Esophagus muscularis mucosa (tissue), 4 donors: ENCODE measurements at regions not wholly inside any gene's neighbourhood (a gene's known extent, or its start where the extent isn't known, plus 50 kb on each side); places are given as distances from the start of the nearest gene placed in this dataset.
"Not testable (repeated sequence)": the region's sequence is repeated elsewhere in the genome, so short reads cannot be mapped to it uniquely, and the experiment has no call there.

Experiments used
- DNase-seq: peaks from one replicate; pipeline ENCODE4 v3.0.0-alpha.2; 2017; ENCODE audit errors: extremely low spot score
- H3K27ac ChIP-seq, 4 donors: fragments of 200-600 bp; sonication (generic); replicated peaks in 1 of 4; 1 replicate in 3 of 4; 2 replicates in 1 of 4; pipeline ENCODE4 v1.5.1; 2016 to 2019; ENCODE audit warnings: mild to moderate bottlenecking in 1 of 4
- H3K27me3 ChIP-seq, 4 donors: fragments of 200-600 bp; sonication (generic); one replicate each; pipeline versions ENCODE4 v1.5.1 to v1.6.0; 2016 to 2019
- H3K36me3 ChIP-seq, 4 donors: fragments of 200-600 bp; sonication (generic); one replicate each; pipeline ENCODE4 v1.5.1; 2016 to 2019
- H3K4me1 ChIP-seq, 4 donors: fragments of 200-600 bp; sonication (generic); one replicate each; pipeline ENCODE4 v1.5.1; 2016 to 2019
- H3K4me3 ChIP-seq, 4 donors: fragments of 200-600 bp; sonication (generic); 1 replicate in 2 of 4; 2 replicates in 2 of 4; pipeline ENCODE4 v1.5.1; 2016 to 2019; ENCODE audit warnings: mild to moderate bottlenecking in 4 of 4, moderate library complexity in 1 of 4
- H3K9me3 ChIP-seq, 4 donors: fragments of 200-600 bp; sonication (generic); 1 replicate in 3 of 4; 2 replicates in 1 of 4; pipeline ENCODE4 v1.5.1; 2016 to 2019
- CTCF ChIP-seq, 3 experiments: fragments of 200-600 bp in 2 of 3; fragments of 450-650 bp in 1 of 3; sonication (generic) in 2 of 3; IDR thresholded peaks; one replicate each; pipeline ENCODE4 v1.5.1; 2017 to 2019; ENCODE audit warnings: antibody characterized with exemption in 3 of 3, mild to moderate bottlenecking in 2 of 3, moderate library complexity in 1 of 3
- EP300 ChIP-seq: sonication (generic); formaldehyde crosslinking; IDR thresholded peaks from one replicate; pipeline ENCODE4 v1.6.1; 2017; ENCODE audit warnings: antibody characterized with exemption
- POLR2A ChIP-seq: fragments of 450-650 bp; IDR thresholded peaks from one replicate; pipeline ENCODE4 v1.6.1; 2017; ENCODE audit warnings: antibody characterized with exemption, moderate library complexity, mild to moderate bottlenecking, low read depth
- POLR2AphosphoS5 ChIP-seq, 2 donors: sonication (generic); formaldehyde crosslinking; IDR thresholded peaks; one replicate each; pipeline ENCODE4 v1.6.1; 2017; ENCODE audit warnings: antibody characterized with exemption in 2 of 2
- WGBS: methylation state at CpG from one replicate; pipeline ENCODE4 v1.1.5; 2018; 5-methylcytosine and 5-hydroxymethylcytosine counted together
- intact Hi-C: fragments of 100-400 bp; cut with DNase I; formaldehyde crosslinking; loops from one replicate; pipeline ENCODE4 v1.15.1; 2023

DNA sequence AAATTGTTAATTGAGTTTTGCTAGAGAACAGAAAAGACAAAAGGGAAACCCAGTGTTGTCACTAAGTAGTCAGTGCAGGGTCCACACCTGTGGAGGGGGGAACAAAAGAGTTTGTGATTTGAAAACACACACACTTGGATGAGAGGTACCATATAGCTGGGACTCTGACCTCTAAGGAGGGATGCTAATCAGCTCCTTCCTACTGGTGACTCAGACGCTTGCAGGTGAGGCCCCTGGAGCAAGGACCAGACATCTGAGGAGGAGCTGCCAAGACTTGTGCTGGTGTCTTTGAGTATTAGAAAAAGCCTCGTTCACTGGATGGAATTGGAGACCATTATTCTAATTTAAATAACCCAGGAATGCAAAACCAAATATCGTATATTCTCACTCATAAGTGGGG lies 146.4 kb upstream of the MAP2 start:
- no peaks in the 10 kb centered on the region for H3K36me3 ChIP-seq
- DNase-seq = no peak
- intact Hi-C loops = no loop called here
- no peak overlapping the region for H3K4me3 ChIP-seq
- H3K27me3 ChIP-seq = no peaks in the 10 kb centered on the region
- no peak overlapping the region for H3K27ac ChIP-seq
- no peaks in the 10 kb centered on the region for H3K9me3 ChIP-seq
- TF ChIP-seq POLR2AphosphoS5 (IDR thresholded peaks at IDR 0.05) (no peak), CTCF (IDR thresholded peaks at IDR 0.05) (no peak), POLR2A (no peak), EP300 (no peak)
- no peaks in the 10 kb centered on the region for H3K4me1 ChIP-seq
- WGBS = 88% methylated on average over 3 of the region's 3 CpGs

- Histone ChIP-seq H3K27ac (no peak overlapping the region), H3K9me3 (no peaks in the 10 kb centered on the region), H3K4me3 (no peak overlapping the region), H3K36me3 (no peaks in the 10 kb centered on the region), H3K4me1 (no peaks in the 10 kb centered on the region), H3K27me3 (no peaks in the 10 kb centered on the region)
- intact Hi-C loops = no loop called here
- TF ChIP-seq POLR2AphosphoS5 (IDR thresholded peaks at IDR 0.05) = no peak
- no peak for TF ChIP-seq EP300
- no peak for TF ChIP-seq CTCF (IDR thresholded peaks at IDR 0.05)
- 95% methylated on average over 2 of the region's 2 CpGs for WGBS
- DNase-seq = no peak
Measured at GRCh38 chr2:209298601-209299000, 125.2 kb upstream of the MAP2 start.

GRCh38 chr2:209299478-209299877 lies 124.4 kb upstream of the MAP2 start:
- intact Hi-C loops, H3K4me1 ChIP-seq, DNase-seq: not testable (repeated sequence)

GRCh38 chr2:209300766-209301165 lies 123.1 kb upstream of the MAP2 start:
- H3K36me3 ChIP-seq, H3K27me3 ChIP-seq, H3K9me3 ChIP-seq, H3K27ac ChIP-seq, H3K4me1 ChIP-seq, DNase-seq, intact Hi-C loops, H3K4me3 ChIP-seq: not testable (repeated sequence)
- 89% methylated on average over 9 of the region's 9 CpGs for WGBS

More at GRCh38 chr2:209299478-209299877, 124.4 kb upstream of the MAP2 start:
- H3K27ac ChIP-seq, H3K36me3 ChIP-seq, H3K27me3 ChIP-seq, H3K4me3 ChIP-seq, H3K9me3 ChIP-seq: not testable (repeated sequence)
- WGBS = 95% methylated on average over 11 of the region's 11 CpGs

- Histone ChIP-seq H3K4me3 (no peak overlapping the region), H3K4me1 (no peaks in the 10 kb centered on the region), H3K9me3 (no peaks in the 10 kb centered on the region), H3K36me3 (no peaks in the 10 kb centered on the region), H3K27me3 (peaks cover 0 to 11% (median 0%) of the 10 kb centered on the region in 4 donors), H3K27ac (no peak overlapping the region)
- intact Hi-C loops = no loop called here
- DNase-seq = no peak
- WGBS = 71% methylated on average over 2 of the region's 2 CpGs
- TF ChIP-seq CTCF (IDR thresholded peaks at IDR 0.05) (no peak), POLR2A (no peak), POLR2AphosphoS5 (IDR thresholded peaks at IDR 0.05) (no peak), EP300 (no peak)
Measured at GRCh38 chr2:209305026-209305425, 118.8 kb upstream of the MAP2 start.

- DNase-seq = peak; percentile 88
- intact Hi-C loops = no loop called here
- Histone ChIP-seq H3K4me1 (no peaks in the 10 kb centered on the region), H3K36me3 (no peaks in the 10 kb centered on the region), H3K4me3 (no peak overlapping the region), H3K9me3 (no peaks in the 10 kb centered on the region), H3K27me3 (peaks cover 0 to 11% (median 0%) of the 10 kb centered on the region in 4 donors), H3K27ac (no peak overlapping the region)
- TF ChIP-seq POLR2AphosphoS5 (IDR thresholded peaks at IDR 0.05) (no peak), POLR2A (no peak), CTCF (IDR thresholded peaks at IDR 0.05) (no peak), EP300 (no peak)
- WGBS = 80% methylated on average over 1 of the region's 7 CpGs
Measured at GRCh38 chr2:209305746-209306196, 118.1 kb upstream of the MAP2 start.
